ENCODE measurements at regions not wholly inside any gene's neighbourhood (a gene's known extent, or its start where the extent isn't known, plus 50 kb on each side); places are given as distances from the start of the nearest gene placed in this dataset.

- no peak for TF ChIP-seq POLR2AphosphoS5 (IDR thresholded peaks at IDR 0.05; ENCODE audit: low read depth, low read length)
- no peak for TF ChIP-seq RAD21 (IDR thresholded peaks at IDR 0.05; ENCODE audit: low read depth)
- TF ChIP-seq TCF7L2 (IDR thresholded peaks at IDR 0.05; ENCODE audit: borderline replicate concordance, extremely low read depth, insufficient read depth, insufficient read length): no peak
- TF ChIP-seq ZFX (IDR thresholded peaks at IDR 0.05): no peak
- TF ChIP-seq EZH2 (IDR thresholded peaks at IDR 0.05): no peak
- TF ChIP-seq SP1 (IDR thresholded peaks at IDR 0.05; ENCODE audit: low read depth): no peak
- no peak for TF ChIP-seq SRF (IDR thresholded peaks at IDR 0.05; ENCODE audit: low read depth)
- TF ChIP-seq POLR2A (IDR thresholded peaks at IDR 0.05; ENCODE audit: borderline replicate concordance, extremely low read depth, insufficient read depth, insufficient read length): no peak
- TF ChIP-seq SIN3A (IDR thresholded peaks at IDR 0.05; ENCODE audit: low read depth): no peak
- TF ChIP-seq EZH2phosphoT487 (IDR thresholded peaks at IDR 0.05; ENCODE audit: borderline replicate concordance): no peak
- no peak for TF ChIP-seq CBX3 (IDR thresholded peaks at IDR 0.05; ENCODE audit: low read depth)
- no peak for TF ChIP-seq ZBTB33 (IDR thresholded peaks at IDR 0.05; ENCODE audit: extremely low read depth, insufficient replicate concordance, low read length)
Measured at GRCh38 chr10:42177077-42177792, 461.1 kb downstream of the ZNF33B start (continued).

GRCh38 chr10:42150428-42151061 lies 487.8 kb downstream of the ZNF33B start:
- no peak for DNase-seq (ENCODE audit: low read depth, low spot score)
- BruUV-seq (replicated peaks): no TSS peak
- H3K4me3 ChIP-seq (replicated peaks in 1 of 2; ENCODE audit: low read depth in 1 of 2, low read length in 2 of 2): no peak overlapping the region
- no peaks in the 10 kb centered on the region for H4K20me1 ChIP-seq (ENCODE audit: insufficient read depth)
- H3K27ac ChIP-seq (ENCODE audit: low read depth, low read length): no peak overlapping the region
- no peaks in the 10 kb centered on the region for H3K4me1 ChIP-seq (ENCODE audit: control insufficient read depth in 1 of 2, insufficient read depth in 2 of 2, low read length in 2 of 2)
- H3K4me2 ChIP-seq (ENCODE audit: low read length): no peak overlapping the region
- H2AFZ ChIP-seq (ENCODE audit: low read depth, low read length, poor library complexity, severe bottlenecking): no peak overlapping the region
- no peaks in the 10 kb centered on the region for H3K9me2 ChIP-seq (ENCODE audit: insufficient read depth)
- no peaks in the 10 kb centered on the region for H3K36me3 ChIP-seq (ENCODE audit: control insufficient read depth in 1 of 2, insufficient read depth in 2 of 2, low read length in 2 of 2)
- H3K79me2 ChIP-seq (ENCODE audit: insufficient read depth, low read length): no peaks in the 10 kb centered on the region
- H3K9me3 ChIP-seq (ENCODE audit: control insufficient read depth in 1 of 2, insufficient read depth in 1 of 2, low read depth in 1 of 2, low read length in 2 of 2): no peaks in the 10 kb centered on the region; a peak in 1 of 4 replicates
- POLR2A ChIA-PET: no interaction called here
- RAD21 ChIA-PET (ENCODE audit: low non-redundant PET in 1 of 2, low total read pairs in 2 of 2, uncharacterized antibody in 2 of 2, unreplicated experiment in 2 of 2): no interaction called here
- H3K9ac ChIP-seq (ENCODE audit: low read length): no peak overlapping the region
- CTCF ChIA-PET: no interaction called here
- TF ChIP-seq SP1 (IDR thresholded peaks at IDR 0.05; ENCODE audit: low read depth): no peak
- no peak for TF ChIP-seq FOSL1 (IDR thresholded peaks at IDR 0.05; ENCODE audit: low read depth)
- no peak for TF ChIP-seq SIN3A (IDR thresholded peaks at IDR 0.05; ENCODE audit: low read depth)
- no peak for TF ChIP-seq TCF7L2 (IDR thresholded peaks at IDR 0.05; ENCODE audit: borderline replicate concordance, extremely low read depth, insufficient read depth, insufficient read length)
- no peak for TF ChIP-seq POLR2AphosphoS5 (IDR thresholded peaks at IDR 0.05; ENCODE audit: low read depth, low read length)
- no peak for TF ChIP-seq ATF3 (IDR thresholded peaks at IDR 0.05)
- TF ChIP-seq ELF1 (IDR thresholded peaks at IDR 0.05; ENCODE audit: borderline replicate concordance, low read depth): no peak
- no peak for TF ChIP-seq POLR2A (IDR thresholded peaks at IDR 0.05; ENCODE audit: borderline replicate concordance, extremely low read depth, insufficient read depth, insufficient read length)
- no peak for TF ChIP-seq EGR1 (IDR thresholded peaks at IDR 0.05; ENCODE audit: low read depth)
- no peak for TF ChIP-seq ZBTB33 (IDR thresholded peaks at IDR 0.05; ENCODE audit: extremely low read depth, insufficient replicate concordance, low read length)
- TF ChIP-seq EZH2 (IDR thresholded peaks at IDR 0.05): no peak
- no peak for TF ChIP-seq EZH2phosphoT487 (IDR thresholded peaks at IDR 0.05; ENCODE audit: borderline replicate concordance)
- H3K27me3 ChIP-seq (ENCODE audit: insufficient read depth, low read length): no peaks in the 10 kb centered on the region
- intact Hi-C loops (cut with micrococcal nuclease): no loop called here
- ATAC-seq: no peak
